ENCODE measurements at regions not wholly inside any gene's neighbourhood (a gene's known extent, or its start where the extent isn't known, plus 50 kb on each side); places are given as distances from the start of the nearest gene placed in this dataset.
"Not testable (repeated sequence)": the region's sequence is repeated elsewhere in the genome, so short reads cannot be mapped to it uniquely, and the experiment has no call there.

GRCh38 chr9:103068753-103069152, 73.6 kb downstream of the CYLC2 start:
- DNase-seq: no peak

- no peak for DNase-seq
Observed at GRCh38 chr9:103078581-103078980, 83.4 kb downstream of the CYLC2 start.

GRCh38 chr9:103082494-103082893, 87.4 kb downstream of the CYLC2 start:
- DNase-seq: no peak

GRCh38 chr9:103089357-103089756, 94.2 kb downstream of the CYLC2 start:
- no peak for DNase-seq

GRCh38 chr9:103104101-103104500, 109.0 kb downstream of the CYLC2 start:
- DNase-seq: no peak

GRCh38 chr9:103116246-103116645, 121.1 kb downstream of the CYLC2 start:
- DNase-seq: no peak

- no peak for DNase-seq
Observed at GRCh38 chr9:103126494-103126893, 131.4 kb downstream of the CYLC2 start.

- DNase-seq: no peak
Observed at GRCh38 chr9:103139891-103140290, 144.8 kb downstream of the CYLC2 start.

- DNase-seq: no peak
Observed at GRCh38 chr9:103152473-103152872, 157.3 kb downstream of the CYLC2 start.

GRCh38 chr9:103167530-103167929, 172.4 kb downstream of the CYLC2 start:
- DNase-seq: no peak

GRCh38 chr9:103168254-103168653, 173.1 kb downstream of the CYLC2 start:
- no peak for DNase-seq

GRCh38 chr9:103169798-103170197, 174.7 kb downstream of the CYLC2 start:
- DNase-seq: no peak

- no peak for DNase-seq
Observed at GRCh38 chr9:103183701-103184171, 188.6 kb downstream of the CYLC2 start.

- DNase-seq: no peak
Observed at GRCh38 chr9:103186959-103187358, 191.8 kb downstream of the CYLC2 start.

GRCh38 chr9:103188781-103189350, 193.7 kb downstream of the CYLC2 start:
- no peak for DNase-seq

- no peak for DNase-seq
Observed at GRCh38 chr9:103193992-103194391, 198.9 kb downstream of the CYLC2 start.

- no peak for DNase-seq
Observed at GRCh38 chr9:103203172-103203571, 208.0 kb downstream of the CYLC2 start.

GRCh38 chr9:103205881-103206585, 210.9 kb downstream of the CYLC2 start:
- DNase-seq: not testable (repeated sequence)

- DNase-seq: no peak
Observed at GRCh38 chr9:103210607-103211006, 215.5 kb downstream of the CYLC2 start.

GRCh38 chr9:103215197-103215596, 220.1 kb downstream of the CYLC2 start:
- DNase-seq: no peak

GRCh38 chr9:103225702-103226646, 230.8 kb downstream of the CYLC2 start:
- no peak for DNase-seq

- no peak for DNase-seq
Observed at GRCh38 chr9:103226647-103227013, 231.5 kb downstream of the CYLC2 start.

GRCh38 chr9:103237571-103238109, 242.5 kb downstream of the CYLC2 start:
- not testable (repeated sequence) for DNase-seq

Measured in NCI-H446 treated with DMSO at 0.1 percent for 48 hours (cell line).